Endodermal cell (in vitro differentiated cells): ENCODE measurements at regions not wholly inside any gene's neighbourhood (a gene's known extent, or its start where the extent isn't known, plus 50 kb on each side); places are given as distances from the start of the nearest gene placed in this dataset.
"Not testable (repeated sequence)": the region's sequence is repeated elsewhere in the genome, so short reads cannot be mapped to it uniquely, and the experiment has no call there.

ENCODE experiments used
- DNase-seq: peaks from one replicate; pipeline ENCODE4 v3.0.0-alpha.2; 2017
- H3K27ac ChIP-seq: 2 replicates; pipeline ENCODE4 v1.5.1; 2013; ENCODE audit warnings: mild to moderate bottlenecking, low read depth, low read length, moderate library complexity
- H3K27me3 ChIP-seq: 2 replicates; pipeline ENCODE4 v1.6.1; 2013; ENCODE audit warnings: mild to moderate bottlenecking, low read length, moderate library complexity; ENCODE audit not compliant: insufficient read depth, control insufficient read depth, poor library complexity, severe bottlenecking
- H3K36me3 ChIP-seq: 2 replicates; pipeline ENCODE4 v1.7.0; 2013; ENCODE audit warnings: mild to moderate bottlenecking, low read length, moderate library complexity; ENCODE audit not compliant: control insufficient read depth, insufficient read depth
- H3K4me1 ChIP-seq: one replicate; pipeline ENCODE4 v1.7.0; 2013; ENCODE audit warnings: low read length; ENCODE audit not compliant: control insufficient read depth, insufficient read depth
- H3K4me3 ChIP-seq: 2 replicates; pipeline ENCODE4 v1.5.1; 2013; ENCODE audit warnings: mild to moderate bottlenecking, low read length, moderate library complexity
- H3K9ac ChIP-seq: 2 replicates; pipeline ENCODE4 v1.6.1; 2013; ENCODE audit warnings: mild to moderate bottlenecking, low read length, moderate library complexity; ENCODE audit not compliant: poor library complexity, severe bottlenecking; ENCODE audit errors: extremely low read depth
- H3K9me3 ChIP-seq: 2 replicates; pipeline ENCODE4 v1.6.1; 2013; ENCODE audit warnings: mild to moderate bottlenecking, low read length, moderate library complexity; ENCODE audit not compliant: control insufficient read depth
- H3K27ac Mint-ChIP-seq: 2 replicates; pipeline ENCODE4 v1.8.0; 2020; ENCODE audit warnings: mixed read lengths
- H3K27me3 Mint-ChIP-seq: 2 replicates; pipeline ENCODE4 v1.8.0; 2021; ENCODE audit warnings: mild to moderate bottlenecking, mixed read lengths; ENCODE audit not compliant: insufficient read depth
- H3K36me3 Mint-ChIP-seq: 2 replicates; pipeline ENCODE4 v1.8.0; 2020; ENCODE audit warnings: low read depth, mixed read lengths
- H3K4me1 Mint-ChIP-seq: 2 replicates; pipeline ENCODE4 v1.8.0; 2020; ENCODE audit warnings: mixed read lengths
- H3K4me3 Mint-ChIP-seq: 2 replicates; pipeline ENCODE4 v1.8.0; 2020; ENCODE audit warnings: mild to moderate bottlenecking, moderate library complexity, mixed read lengths
- H3K9me3 Mint-ChIP-seq: 2 replicates; pipeline ENCODE4 v1.8.0; 2020; ENCODE audit warnings: mild to moderate bottlenecking, mixed read lengths
- WGBS, 2 experiments: methylation state at CpG; one replicate each; pipeline versions ENCODE4 v1.1.5 to v1.1.7; 2013; ENCODE audit warnings: missing lambda C conversion rate in 2 of 2, mixed read lengths in 1 of 2; ENCODE audit not compliant: insufficient coverage in 1 of 2, insufficient read length in 1 of 2; 5-methylcytosine and 5-hydroxymethylcytosine counted together
- TF ChIP-seq, protein P1 (sequence below): fragments of 200-600 bp; sonication (generic); conservative IDR thresholded peaks from 2 replicates; pipeline ENCODE4 v1.5.0; 2021; ENCODE audit warnings: antibody characterized with exemption, mild to moderate bottlenecking

DNA sequence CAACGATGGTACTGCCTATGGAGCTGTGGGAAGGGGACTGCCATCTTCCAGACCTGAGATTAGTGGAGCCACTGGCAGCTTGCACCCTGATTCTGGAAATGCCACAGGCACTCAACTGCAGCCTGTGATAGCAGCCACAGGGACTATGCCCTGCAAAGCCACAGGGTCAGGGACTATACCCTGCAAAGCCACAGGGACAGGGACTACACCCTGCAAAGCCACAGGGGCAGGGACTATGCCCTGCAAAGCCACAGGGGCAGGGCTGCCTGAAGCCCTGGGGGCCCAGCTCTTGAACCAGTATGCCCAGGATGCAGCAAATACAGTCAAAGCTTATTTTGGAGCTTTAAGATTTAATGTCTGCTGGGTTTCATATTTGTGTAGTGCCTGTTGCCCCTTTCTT, 346.6 kb downstream of the C6orf118 start:
- Mint-ChIP-seq H3K36me3 (no peaks in the 10 kb centered on the region), H3K4me1 (no peaks in the 10 kb centered on the region), H3K4me3 (no peak overlapping the region), H3K27me3 (no peaks in the 10 kb centered on the region), H3K27ac (no peak overlapping the region), H3K9me3 (no peaks in the 10 kb centered on the region)
- no peaks in the 10 kb centered on the region for H3K27me3 ChIP-seq
- no peak overlapping the region for H3K9ac ChIP-seq
- DNase-seq, result no peak
- no peak overlapping the region for H3K27ac ChIP-seq
- TF ChIP-seq, protein P1, sequence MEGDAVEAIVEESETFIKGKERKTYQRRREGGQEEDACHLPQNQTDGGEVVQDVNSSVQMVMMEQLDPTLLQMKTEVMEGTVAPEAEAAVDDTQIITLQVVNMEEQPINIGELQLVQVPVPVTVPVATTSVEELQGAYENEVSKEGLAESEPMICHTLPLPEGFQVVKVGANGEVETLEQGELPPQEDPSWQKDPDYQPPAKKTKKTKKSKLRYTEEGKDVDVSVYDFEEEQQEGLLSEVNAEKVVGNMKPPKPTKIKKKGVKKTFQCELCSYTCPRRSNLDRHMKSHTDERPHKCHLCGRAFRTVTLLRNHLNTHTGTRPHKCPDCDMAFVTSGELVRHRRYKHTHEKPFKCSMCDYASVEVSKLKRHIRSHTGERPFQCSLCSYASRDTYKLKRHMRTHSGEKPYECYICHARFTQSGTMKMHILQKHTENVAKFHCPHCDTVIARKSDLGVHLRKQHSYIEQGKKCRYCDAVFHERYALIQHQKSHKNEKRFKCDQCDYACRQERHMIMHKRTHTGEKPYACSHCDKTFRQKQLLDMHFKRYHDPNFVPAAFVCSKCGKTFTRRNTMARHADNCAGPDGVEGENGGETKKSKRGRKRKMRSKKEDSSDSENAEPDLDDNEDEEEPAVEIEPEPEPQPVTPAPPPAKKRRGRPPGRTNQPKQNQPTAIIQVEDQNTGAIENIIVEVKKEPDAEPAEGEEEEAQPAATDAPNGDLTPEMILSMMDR, result no peak
- H3K4me3 ChIP-seq, result no peak overlapping the region
- no peaks in the 10 kb centered on the region for H3K9me3 ChIP-seq
- no peaks in the 10 kb centered on the region for H3K4me1 ChIP-seq
- H3K36me3 ChIP-seq, result no peaks in the 10 kb centered on the region
- 78 to 100% methylated on average over 1 of the region's 1 CpG for WGBS, 2 experiments

DNA sequence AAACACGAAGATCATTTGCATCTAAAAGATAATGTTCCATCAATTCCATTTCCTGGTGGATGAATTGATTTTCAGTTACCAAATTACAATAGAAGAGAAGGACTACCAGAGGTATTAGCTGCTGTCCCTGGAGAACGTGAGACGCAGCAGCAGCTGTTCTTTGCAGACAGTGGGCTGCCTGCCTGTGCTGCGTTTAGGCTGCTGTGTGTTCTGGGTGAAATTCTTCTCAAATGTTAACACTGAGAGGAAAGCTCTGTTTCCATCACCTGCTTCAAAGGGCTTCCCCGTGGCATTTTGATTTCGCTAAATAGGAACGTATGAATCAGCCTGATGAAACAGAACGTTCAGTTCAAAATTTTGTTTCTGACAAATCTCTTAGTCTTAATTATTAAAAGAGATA, 362.2 kb downstream of the C6orf118 start:
- H3K9me3 ChIP-seq, result no peaks in the 10 kb centered on the region
- Mint-ChIP-seq H3K27ac (no peak overlapping the region), H3K4me1 (no peaks in the 10 kb centered on the region), H3K36me3 (no peaks in the 10 kb centered on the region), H3K4me3 (no peak overlapping the region), H3K27me3 (no peaks in the 10 kb centered on the region), H3K9me3 (peaks cover 3% of the 10 kb centered on the region)
- H3K36me3 ChIP-seq, result no peaks in the 10 kb centered on the region
- H3K27me3 ChIP-seq, result no peaks in the 10 kb centered on the region
- 81 to 91% methylated on average over 7 to 8 of the region's 8 CpGs for WGBS, 2 experiments
- H3K9ac ChIP-seq, result no peak overlapping the region
- no peaks in the 10 kb centered on the region for H3K4me1 ChIP-seq
- no peak overlapping the region for H3K4me3 ChIP-seq
- TF ChIP-seq, protein P1, result no peak
- DNase-seq, result no peak
- no peak overlapping the region for H3K27ac ChIP-seq

DNA sequence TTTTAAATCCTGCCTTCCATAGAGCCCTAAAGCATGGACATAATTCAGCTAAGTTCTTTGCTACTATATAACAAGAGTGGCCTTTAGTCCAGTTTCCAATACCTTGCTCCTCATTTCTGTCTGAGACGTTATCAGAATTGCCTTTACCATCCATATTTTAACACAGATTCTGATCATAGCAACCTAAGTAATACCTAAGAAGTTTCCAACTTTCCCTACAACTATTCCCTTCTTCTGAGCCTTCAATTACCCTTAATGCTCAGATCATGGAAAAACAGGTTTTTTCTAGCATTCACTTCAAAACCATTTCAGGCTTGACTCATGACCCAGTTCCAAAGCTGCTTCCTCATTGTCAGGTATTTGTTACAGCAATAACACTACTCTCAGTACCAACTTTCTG, 367.1 kb downstream of the C6orf118 start:
- Mint-ChIP-seq H3K27ac (no peak overlapping the region), H3K4me1 (no peaks in the 10 kb centered on the region), H3K4me3 (no peak overlapping the region), H3K9me3 (peaks cover 4% of the 10 kb centered on the region), H3K36me3 (no peaks in the 10 kb centered on the region), H3K27me3 (no peaks in the 10 kb centered on the region)
- Histone ChIP-seq H3K27ac (no peak overlapping the region), H3K4me1 (no peaks in the 10 kb centered on the region), H3K4me3 (no peak overlapping the region), H3K27me3 (no peaks in the 10 kb centered on the region), H3K36me3 (no peaks in the 10 kb centered on the region), H3K9ac (no peak overlapping the region), H3K9me3 (no peaks in the 10 kb centered on the region)
- DNase-seq, result no peak
- TF ChIP-seq, protein P1, result no peak
- WGBS, 2 experiments, result 92 to 93% methylated on average over 1 of the region's 1 CpG

DNA sequence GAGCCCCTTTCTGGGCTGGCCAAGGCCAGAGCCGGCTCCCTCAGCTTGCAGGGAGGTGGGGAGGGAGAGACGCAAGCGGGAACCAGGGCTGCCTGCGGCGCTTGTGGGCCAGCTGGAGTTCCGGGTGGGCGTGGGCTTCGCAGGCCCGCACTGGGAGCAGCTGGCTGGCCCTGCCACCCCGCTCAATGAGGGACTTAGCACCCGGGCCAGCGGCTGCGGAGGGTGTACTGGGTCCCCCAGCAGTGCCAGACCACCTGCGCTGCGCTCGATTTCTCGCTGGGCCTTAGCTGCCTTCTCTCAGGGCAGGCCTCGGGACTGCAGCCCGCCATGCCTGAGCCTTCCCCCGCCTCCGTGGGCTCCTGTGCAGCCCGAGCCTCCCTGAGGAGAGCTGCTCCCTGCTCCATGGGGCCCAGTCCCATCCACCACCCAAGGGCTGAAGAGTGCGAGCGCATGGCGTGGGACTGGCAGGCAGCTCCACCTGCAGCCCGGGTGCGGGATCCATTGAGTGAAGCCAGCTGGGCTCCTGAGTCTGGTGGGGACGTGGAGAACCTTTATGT, 376.1 kb downstream of the C6orf118 start:
- H3K27ac ChIP-seq, H3K27me3 ChIP-seq, H3K4me1 ChIP-seq, H3K36me3 Mint-ChIP-seq, H3K27ac Mint-ChIP-seq, H3K27me3 Mint-ChIP-seq, H3K4me1 Mint-ChIP-seq, H3K9ac ChIP-seq, H3K4me3 ChIP-seq, H3K9me3 ChIP-seq, H3K4me3 Mint-ChIP-seq, DNase-seq, H3K36me3 ChIP-seq: not testable (repeated sequence)
- peaks cover 16% of the 10 kb centered on the region for H3K9me3 Mint-ChIP-seq
- 93 to 100% methylated on average over 4 to 27 of the region's 28 CpGs for WGBS, 2 experiments
